HG03135 (cell line): ENCODE measurements at regions not wholly inside any gene's neighbourhood (a gene's known extent, or its start where the extent isn't known, plus 50 kb on each side); places are given as distances from the start of the nearest gene placed in this dataset.

Source experiments
- ATAC-seq: cut with Tn5 transposase; IDR thresholded peaks from one replicate; pipeline ENCODE4 v1.9.1; 2021; ENCODE audit warnings: mild to moderate bottlenecking, moderate library complexity; ENCODE audit not compliant: unreplicated experiment

GRCh38 chr10:10860455-10860976 lies 157.2 kb upstream of the CELF2 start:
- ATAC-seq, result no peak

- no peak for ATAC-seq
Observed at GRCh38 chr10:10865303-10865702, 152.4 kb upstream of the CELF2 start.

GRCh38 chr10:10865913-10866312 lies 151.8 kb upstream of the CELF2 start:
- ATAC-seq, result no peak

- ATAC-seq, result no peak
Observed at GRCh38 chr10:10869592-10869991, 148.1 kb upstream of the CELF2 start.

- ATAC-seq, result no peak
Observed at GRCh38 chr10:10870523-10871241, 147.0 kb upstream of the CELF2 start.

GRCh38 chr10:10871352-10871751 lies 146.3 kb upstream of the CELF2 start:
- ATAC-seq, result no peak

- no peak for ATAC-seq
Observed at GRCh38 chr10:10872035-10872673, 145.5 kb upstream of the CELF2 start.

GRCh38 chr10:10872764-10873163 lies 144.9 kb upstream of the CELF2 start:
- no peak for ATAC-seq

- ATAC-seq, result no peak
Observed at GRCh38 chr10:10873289-10873688, 144.4 kb upstream of the CELF2 start.

GRCh38 chr10:10873915-10874314 lies 143.8 kb upstream of the CELF2 start:
- ATAC-seq, result no peak

- no peak for ATAC-seq
Observed at GRCh38 chr10:10878963-10879362, 138.7 kb upstream of the CELF2 start.

GRCh38 chr10:10881117-10881813 lies 136.4 kb upstream of the CELF2 start:
- no peak for ATAC-seq

- ATAC-seq, result no peak
Observed at GRCh38 chr10:10883737-10884136, 133.9 kb upstream of the CELF2 start.

GRCh38 chr10:10886861-10887531 lies 130.7 kb upstream of the CELF2 start:
- ATAC-seq, result no peak

GRCh38 chr10:10891124-10892082 lies 126.3 kb upstream of the CELF2 start:
- ATAC-seq, result no peak

- ATAC-seq, result no peak
Observed at GRCh38 chr10:10892290-10892875, 125.3 kb upstream of the CELF2 start.

- ATAC-seq, result no peak
Observed at GRCh38 chr10:10897400-10897799, 120.3 kb upstream of the CELF2 start.

GRCh38 chr10:10901906-10902305 lies 115.8 kb upstream of the CELF2 start:
- no peak for ATAC-seq

- no peak for ATAC-seq
Observed at GRCh38 chr10:10902951-10903350, 114.7 kb upstream of the CELF2 start.

GRCh38 chr10:10903620-10904019 lies 114.1 kb upstream of the CELF2 start:
- no peak for ATAC-seq
